IMR-90 (cell line): ENCODE measurements at regions not wholly inside any gene's neighbourhood (a gene's known extent, or its start where the extent isn't known, plus 50 kb on each side); places are given as distances from the start of the nearest gene placed in this dataset.

Experiments
- ATAC-seq: fragments of 200-7000 bp; cut with Tn5 transposase; 2 replicates; pipeline ENCODE4 v1.9.1; 2020; ENCODE audit warnings: low read depth, mild to moderate bottlenecking, moderate library complexity
- BruUV-seq: library from RNA; stranded (reverse); fragments of 400-500 nt; replicated peaks from 2 replicates; lab custom pipeline; 2021; lab: Mats Ljungman, UMichigan
- CTCF ChIA-PET: fragments of 300-600 bp; formaldehyde crosslinking; extraction: SDS; loops from one replicate; lab custom pipeline; 2021; ENCODE audit warnings: antibody characterized with exemption; lab: Yijun Ruan, JAX
- POLR2A ChIA-PET: fragments of 300-600 bp; sonication (Branson Sonifier 250); formaldehyde crosslinking; loops from one replicate; lab custom pipeline; 2022; ENCODE audit warnings: antibody characterized with exemption; ENCODE audit not compliant: unreplicated experiment; lab: Charles Lee
- DNase-seq: peaks from one replicate; pipeline ENCODE4 v3.0.0; 2013
- H2AFZ ChIP-seq: replicated peaks from 2 replicates; pipeline ENCODE3; 2013; ENCODE audit warnings: low read length, mild to moderate bottlenecking; ENCODE audit not compliant: poor library complexity
- H2AK5ac ChIP-seq: 2 replicates; pipeline ENCODE4 v1.6.1; 2013; ENCODE audit warnings: low read depth, low read length, inconsistent platforms
- H2AK9ac ChIP-seq: replicated peaks from 2 replicates; pipeline ENCODE3; 2013; ENCODE audit warnings: mild to moderate bottlenecking, low read depth, low read length, moderate library complexity; ENCODE audit not compliant: poor library complexity
- H2BK120ac ChIP-seq: 2 replicates; pipeline ENCODE4 v1.6.1; 2013; ENCODE audit warnings: low read depth, low read length, inconsistent platforms
- H2BK15ac ChIP-seq: 3 replicates; pipeline ENCODE4 v1.6.1; 2013; ENCODE audit warnings: low read depth, low read length, inconsistent platforms
- H2BK20ac ChIP-seq: 2 replicates; pipeline ENCODE4 v1.6.1; 2013; ENCODE audit warnings: low read depth, mild to moderate bottlenecking, inconsistent platforms, low read length, moderate library complexity
- H2BK5ac ChIP-seq: 2 replicates; pipeline ENCODE4 v1.6.1; 2013; ENCODE audit warnings: mild to moderate bottlenecking, low read depth, low read length, inconsistent platforms; ENCODE audit not compliant: poor library complexity, severe bottlenecking
- H3K14ac ChIP-seq: replicated peaks from 2 replicates; pipeline ENCODE4 v1.6.1; 2013; ENCODE audit warnings: low read depth, low read length, inconsistent platforms
- H3K18ac ChIP-seq: 2 replicates; pipeline ENCODE4 v1.6.1; 2013; ENCODE audit warnings: low read depth, low read length, control low read depth
- H3K23ac ChIP-seq: 2 replicates; pipeline ENCODE4 v1.6.1; 2013; ENCODE audit warnings: low read depth, low read length, inconsistent platforms
- H3K27ac ChIP-seq: 2 replicates; pipeline ENCODE4 v1.5.1; 2013; ENCODE audit warnings: mild to moderate bottlenecking, control low read depth, low read length; ENCODE audit not compliant: insufficient read depth
- H3K27me3 ChIP-seq: 2 replicates; pipeline ENCODE4 v1.6.1; 2013; ENCODE audit warnings: low read length; ENCODE audit not compliant: control insufficient read depth, insufficient read depth
- H3K36me3 ChIP-seq: 2 replicates; pipeline ENCODE4 v1.6.1; 2013; ENCODE audit warnings: low read length, mixed read lengths; ENCODE audit not compliant: control insufficient read depth, insufficient read depth
- H3K4ac ChIP-seq: 2 replicates; pipeline ENCODE4 v1.6.1; 2013; ENCODE audit warnings: low read depth, low read length, inconsistent platforms
- H3K4me1 ChIP-seq: 2 replicates; pipeline ENCODE4 v1.6.1; 2013; ENCODE audit warnings: low read length, mixed read lengths; ENCODE audit not compliant: control insufficient read depth, insufficient read depth
- H3K4me2 ChIP-seq: 2 replicates; pipeline ENCODE4 v1.6.1; 2013; ENCODE audit warnings: low read depth, mild to moderate bottlenecking, control low read depth, low read length, moderate library complexity
- H3K4me3 ChIP-seq: 2 replicates; pipeline ENCODE4 v1.5.1; 2013; ENCODE audit warnings: low read depth, mild to moderate bottlenecking, control low read depth, low read length, moderate library complexity; ENCODE audit not compliant: insufficient read depth
- H3K56ac ChIP-seq: 2 replicates; pipeline ENCODE4 v1.6.1; 2013; ENCODE audit warnings: low read length, inconsistent platforms; ENCODE audit not compliant: insufficient read depth; ENCODE audit errors: extremely low read depth
- H3K79me1 ChIP-seq, 2 experiments: 2 replicates each; pipeline ENCODE4 v1.6.1; 2013; ENCODE audit warnings: low read length in 2 of 2, inconsistent platforms in 1 of 2, low read depth in 1 of 2
- H3K9ac ChIP-seq: 2 replicates; pipeline ENCODE4 v1.6.1; 2013; ENCODE audit warnings: low read depth, low read length, control low read depth
- H3K9me1 ChIP-seq: 2 replicates; pipeline ENCODE4 v1.6.1; 2013; ENCODE audit warnings: low read length, inconsistent platforms; ENCODE audit not compliant: insufficient read depth
- H3K9me3 ChIP-seq: 2 replicates; pipeline ENCODE4 v1.6.1; 2013; ENCODE audit warnings: low read length; ENCODE audit not compliant: control insufficient read depth, insufficient read depth
- H4K20me1 ChIP-seq: 2 replicates; pipeline ENCODE4 v1.6.1; 2013; ENCODE audit warnings: low read length, inconsistent platforms; ENCODE audit not compliant: insufficient read depth
- H4K5ac ChIP-seq: 2 replicates; pipeline ENCODE4 v1.6.1; 2013; ENCODE audit warnings: mild to moderate bottlenecking, low read depth, low read length, control low read depth
- H4K8ac ChIP-seq, 2 experiments: 2 replicates each; pipeline ENCODE4 v1.6.1; 2013; ENCODE audit warnings: low read depth in 2 of 2, low read length in 2 of 2, control low read depth in 1 of 2, inconsistent platforms in 1 of 2
- H4K91ac ChIP-seq: 2 replicates; pipeline ENCODE4 v1.6.1; 2013; ENCODE audit warnings: low read depth, low read length, inconsistent platforms; ENCODE audit not compliant: insufficient read depth
- FOS ChIP-seq: fragments of 150-350 bp; IDR thresholded peaks from 2 replicates; pipeline ENCODE4 v1.6.1; 2016; ENCODE audit warnings: low read depth, low read length
- WGBS, 2 experiments: methylation state at CpG; one replicate each; pipeline versions ENCODE4 v1.1.5 to v1.1.7; 2013; ENCODE audit warnings: missing lambda C conversion rate in 2 of 2; ENCODE audit not compliant: insufficient read length in 1 of 2; ENCODE audit errors: extremely low coverage in 2 of 2; 5-methylcytosine and 5-hydroxymethylcytosine counted together
- dilution Hi-C: fragments of 300-500 bp; cut with HindIII; formaldehyde crosslinking; loops from one replicate; pipeline ENCODE4 v1.14.3; 2018; ENCODE audit warnings: low sequenced_read_pairs; ENCODE audit not compliant: unreplicated experiment
- in situ Hi-C: fragments of 300-500 bp; cut with MboI; formaldehyde crosslinking; loops from 3 replicates; pipeline ENCODE4 v1.14.3; 2019; ENCODE audit warnings: low sequenced_read_pairs, inconsistent platforms, mixed read lengths
- intact Hi-C: fragments of 100-400 bp; cut with micrococcal nuclease; formaldehyde crosslinking; loops from 2 replicates; pipeline ENCODE4 v1.10.0; 2022

GRCh38 chr16:79980650-79981521 is 380.3 kb upstream of the MAF start:
- H3K79me1 ChIP-seq = no peaks in the 10 kb centered on the region
- H2AFZ ChIP-seq = no peak overlapping the region
- H3K36me3 ChIP-seq = no peaks in the 10 kb centered on the region
- H4K8ac ChIP-seq = no peak overlapping the region
- no TSS peak for BruUV-seq
- H3K56ac ChIP-seq = no peak overlapping the region
- H2BK5ac ChIP-seq = no peak overlapping the region
- no peak for TF ChIP-seq FOS
- H2AK5ac ChIP-seq = no peak overlapping the region
- no peak overlapping the region for H3K14ac ChIP-seq
- H3K4ac ChIP-seq = no peak overlapping the region
- H3K9me3 ChIP-seq = peaks cover 2% of the 10 kb centered on the region
- H2BK20ac ChIP-seq = no peak overlapping the region
- no peak overlapping the region for H2BK120ac ChIP-seq
- H4K91ac ChIP-seq = no peak overlapping the region
- no peak overlapping the region for H2BK15ac ChIP-seq
- DNase-seq = no peak
- H2AK9ac ChIP-seq = no peak overlapping the region
- H3K18ac ChIP-seq = no peak overlapping the region
- WGBS, 2 experiments = 83% methylated on average over 4 of the region's 11 CpGs; no CpG with 5 or more reads in 1 of the 2 experiments
- H3K27ac ChIP-seq = no peak overlapping the region
- no peak overlapping the region for H3K4me3 ChIP-seq
- H4K20me1 ChIP-seq = no peaks in the 10 kb centered on the region
- intact Hi-C loops (no loop called here), in situ Hi-C loops (no loop called here), dilution Hi-C loops (no loop called here)
- no peaks in the 10 kb centered on the region for H3K9me1 ChIP-seq
- ChIA-PET CTCF (interaction anchor here (0.6 kb wide), 2 partner anchors 189 to 562 kb away, joined by 3 to 4 read pairs; no protein-coding TSS in a partner anchor), POLR2A (no interaction called here)
- no peak overlapping the region for H4K5ac ChIP-seq
- H3K9ac ChIP-seq = no peak overlapping the region
- H3K4me1 ChIP-seq = no peaks in the 10 kb centered on the region
- no peak for ATAC-seq
- H3K23ac ChIP-seq = no peak overlapping the region
- no peaks in the 10 kb centered on the region for H3K27me3 ChIP-seq
- H3K4me2 ChIP-seq = no peak overlapping the region
